Keratinocyte (primary cell): ENCODE measurements at regions not wholly inside any gene's neighbourhood (a gene's known extent, or its start where the extent isn't known, plus 50 kb on each side); places are given as distances from the start of the nearest gene placed in this dataset.

Experiments
- DNase-seq: peaks from one replicate; pipeline ENCODE4 v3.0.0-alpha.2; 2011; ENCODE audit warnings: low read depth, missing footprints, low spot score
- FAIRE-seq: peaks from 2 replicates; lab custom pipeline; 2011; peaks lifted over from hg19 to GRCh38; lab: Jason Lieb, UNC
- H2AFZ ChIP-seq: 2 replicates; pipeline ENCODE4 v1.6.0; 2012; ENCODE audit warnings: low read length, control low read depth, inconsistent platforms; ENCODE audit not compliant: control insufficient read depth
- H3K27ac ChIP-seq: 2 replicates; pipeline ENCODE4 v1.5.1; 2011; ENCODE audit warnings: low read length; ENCODE audit not compliant: control insufficient read depth, insufficient read depth
- H3K27me3 ChIP-seq: 3 replicates; pipeline ENCODE4 v1.6.0; 2011; ENCODE audit warnings: low read length; ENCODE audit not compliant: control insufficient read depth, insufficient read depth; ENCODE audit errors: extremely low read depth
- H3K36me3 ChIP-seq, 2 experiments: 2 replicates in 1 of 2; 3 replicates in 1 of 2; pipeline ENCODE4 v1.5.1; 2011; ENCODE audit warnings: low read length in 2 of 2, mild to moderate bottlenecking in 1 of 2; ENCODE audit not compliant: control insufficient read depth in 2 of 2, insufficient read depth in 2 of 2; ENCODE audit errors: extremely low read depth in 1 of 2
- H3K4me1 ChIP-seq: 3 replicates; pipeline ENCODE4 v1.5.1; 2011; ENCODE audit warnings: low read length; ENCODE audit not compliant: control insufficient read depth, insufficient read depth; ENCODE audit errors: extremely low read depth
- H3K4me2 ChIP-seq: 3 replicates; pipeline ENCODE4 v1.6.0; 2011; ENCODE audit warnings: low read depth, low read length; ENCODE audit not compliant: control insufficient read depth, insufficient read depth; ENCODE audit errors: extremely low read depth
- H3K4me3 ChIP-seq, 3 experiments: fragments of 200-600 bp in 1 of 3; sonication (generic) in 1 of 3; 2 replicates in 2 of 3; 3 replicates in 1 of 3; pipeline ENCODE4 v1.5.1; 2011 to 2016; ENCODE audit warnings: low read length in 3 of 3, mild to moderate bottlenecking in 3 of 3, control low read depth in 2 of 3, inconsistent platforms in 1 of 3, low read depth in 1 of 3, mixed read lengths in 1 of 3, mixed run types in 1 of 3, moderate library complexity in 1 of 3; ENCODE audit not compliant: control insufficient read depth in 2 of 3, insufficient read depth in 2 of 3; ENCODE audit errors: extremely low read depth in 1 of 3
- H3K79me2 ChIP-seq: 2 replicates; pipeline ENCODE4 v1.6.0; 2012; ENCODE audit warnings: low read length; ENCODE audit not compliant: control insufficient read depth, insufficient read depth
- H3K9ac ChIP-seq: 3 replicates; pipeline ENCODE4 v1.6.0; 2011; ENCODE audit warnings: low read length; ENCODE audit not compliant: control insufficient read depth, insufficient read depth; ENCODE audit errors: extremely low read depth
- H3K9me1 ChIP-seq: 3 replicates; pipeline ENCODE4 v1.6.0; 2011; ENCODE audit warnings: low read length; ENCODE audit not compliant: control insufficient read depth, insufficient read depth; ENCODE audit errors: extremely low read depth
- H3K9me3 ChIP-seq: 2 replicates; pipeline ENCODE4 v1.5.1; 2012; ENCODE audit warnings: low read depth, low read length; ENCODE audit not compliant: control insufficient read depth
- H4K20me1 ChIP-seq: 3 replicates; pipeline ENCODE4 v1.6.0; 2011; ENCODE audit warnings: low read length; ENCODE audit not compliant: control insufficient read depth, insufficient read depth; ENCODE audit errors: extremely low read depth
- EZH2 ChIP-seq: IDR thresholded peaks from one replicate; pipeline ENCODE4 v1.6.1; 2012; ENCODE audit warnings: inconsistent platforms, mild to moderate bottlenecking, low read length, moderate library complexity
- dilution Hi-C: fragments of 300-500 bp; cut with MboI; formaldehyde crosslinking; loops from one replicate; pipeline ENCODE4 v1.7.0; 2020; ENCODE audit warnings: low sequenced_read_pairs; ENCODE audit not compliant: extremely low pct_ligation_motif_present
- TF ChIP-seq, protein P1 (sequence below), 3 experiments: IDR thresholded peaks in 1 of 3; conservative IDR thresholded peaks in 1 of 3; optimal IDR thresholded peaks in 1 of 3; 2 replicates in 2 of 3; 3 replicates in 1 of 3; pipeline versions ENCODE3 to v1.5.1; 2011; ENCODE audit warnings: low read length in 3 of 3, mild to moderate bottlenecking in 3 of 3, moderate library complexity in 2 of 3, control low read depth in 1 of 3, inconsistent platforms in 1 of 3; ENCODE audit not compliant: insufficient read depth in 2 of 3; ENCODE audit errors: extremely low read depth in 1 of 3

DNA sequence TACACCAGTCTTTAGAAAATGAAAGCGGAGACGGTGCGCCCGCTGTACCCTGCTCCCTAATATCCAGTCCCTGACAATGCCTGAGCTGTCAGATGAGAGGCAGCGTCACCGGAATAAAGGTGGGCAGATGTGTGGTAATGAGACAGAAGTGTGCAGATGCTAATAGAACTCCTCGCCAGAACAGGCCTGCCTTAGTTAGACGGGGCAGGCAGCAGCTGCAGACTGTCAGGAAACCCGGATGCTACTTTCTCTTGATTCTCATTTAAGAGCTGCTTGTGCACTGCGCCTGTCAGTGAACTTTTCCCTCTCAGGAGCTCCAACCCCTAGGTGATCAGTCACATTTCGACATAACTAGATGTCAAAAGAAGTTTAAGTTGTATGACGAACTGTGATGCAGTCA is 221.8 kb upstream of the IRX3 start:
- DNase-seq (no peak), FAIRE-seq (no peak)
- no peak overlapping the region for H3K27ac ChIP-seq
- no peaks in the 10 kb centered on the region for H4K20me1 ChIP-seq
- H3K9ac ChIP-seq, result no peak overlapping the region
- dilution Hi-C loops, result no loop called here
- no peaks in the 10 kb centered on the region for H3K79me2 ChIP-seq
- no peak overlapping the region for H2AFZ ChIP-seq
- H3K4me3 ChIP-seq, result no peak overlapping the region
- no peak overlapping the region for H3K4me2 ChIP-seq
- no peaks in the 10 kb centered on the region for H3K27me3 ChIP-seq
- H3K4me1 ChIP-seq, result no peaks in the 10 kb centered on the region
- H3K9me3 ChIP-seq, result no peaks in the 10 kb centered on the region
- H3K36me3 ChIP-seq, result no peaks in the 10 kb centered on the region
- no peak for TF ChIP-seq EZH2
- TF ChIP-seq, protein P1, sequence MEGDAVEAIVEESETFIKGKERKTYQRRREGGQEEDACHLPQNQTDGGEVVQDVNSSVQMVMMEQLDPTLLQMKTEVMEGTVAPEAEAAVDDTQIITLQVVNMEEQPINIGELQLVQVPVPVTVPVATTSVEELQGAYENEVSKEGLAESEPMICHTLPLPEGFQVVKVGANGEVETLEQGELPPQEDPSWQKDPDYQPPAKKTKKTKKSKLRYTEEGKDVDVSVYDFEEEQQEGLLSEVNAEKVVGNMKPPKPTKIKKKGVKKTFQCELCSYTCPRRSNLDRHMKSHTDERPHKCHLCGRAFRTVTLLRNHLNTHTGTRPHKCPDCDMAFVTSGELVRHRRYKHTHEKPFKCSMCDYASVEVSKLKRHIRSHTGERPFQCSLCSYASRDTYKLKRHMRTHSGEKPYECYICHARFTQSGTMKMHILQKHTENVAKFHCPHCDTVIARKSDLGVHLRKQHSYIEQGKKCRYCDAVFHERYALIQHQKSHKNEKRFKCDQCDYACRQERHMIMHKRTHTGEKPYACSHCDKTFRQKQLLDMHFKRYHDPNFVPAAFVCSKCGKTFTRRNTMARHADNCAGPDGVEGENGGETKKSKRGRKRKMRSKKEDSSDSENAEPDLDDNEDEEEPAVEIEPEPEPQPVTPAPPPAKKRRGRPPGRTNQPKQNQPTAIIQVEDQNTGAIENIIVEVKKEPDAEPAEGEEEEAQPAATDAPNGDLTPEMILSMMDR (optimal IDR thresholded peaks at IDR 0.05 in 1 of 3, IDR thresholded peaks at IDR 0.05 in 1 of 3, conservative IDR thresholded peaks at IDR 0.05 in 1 of 3; ENCODE audit: extremely low read depth in 1 of 3, insufficient read depth in 2 of 3, low read length in 3 of 3), result no peak
- no peaks in the 10 kb centered on the region for H3K9me1 ChIP-seq

DNA sequence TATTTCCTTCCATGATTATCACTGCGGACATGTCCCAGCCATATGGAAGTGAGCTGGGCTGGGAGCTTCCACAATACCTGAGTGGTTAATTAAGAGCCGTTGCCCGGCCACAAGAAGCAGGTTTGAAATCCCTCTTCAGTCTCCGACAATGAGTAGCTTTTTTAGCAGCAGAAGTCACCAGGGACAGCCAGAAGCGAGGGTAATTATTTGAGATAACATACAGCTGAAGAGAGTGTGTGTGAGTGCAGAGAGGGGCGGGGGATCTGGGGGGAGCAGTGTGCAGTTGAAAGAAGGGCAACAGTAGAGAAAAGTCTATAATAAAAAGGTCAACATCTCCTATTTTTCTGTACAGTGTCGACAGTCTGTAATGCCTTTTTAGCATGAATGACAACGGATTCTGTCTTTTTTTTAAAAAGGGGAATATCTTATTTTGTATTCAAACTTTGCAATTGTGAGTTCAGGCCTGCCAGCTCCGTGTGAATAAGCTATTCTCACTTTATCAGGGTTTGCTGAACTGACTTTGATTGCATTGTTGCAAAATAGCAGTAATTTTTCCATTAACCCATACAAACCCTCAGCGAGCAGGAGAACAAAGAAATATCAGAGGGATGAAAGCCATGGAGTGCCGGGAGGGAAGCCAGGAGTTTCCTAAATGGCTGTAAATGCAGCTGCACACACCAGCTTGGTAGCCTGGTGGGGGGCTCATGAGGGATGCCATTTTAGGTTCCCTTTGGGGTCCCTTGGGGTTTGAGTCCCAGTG is 220.3 kb upstream of the IRX3 start:
- no peaks in the 10 kb centered on the region for H3K4me1 ChIP-seq
- no peak overlapping the region for H3K9ac ChIP-seq
- no peak overlapping the region for H3K4me2 ChIP-seq
- TF ChIP-seq, protein P1 (optimal IDR thresholded peaks at IDR 0.05 in 1 of 3, IDR thresholded peaks at IDR 0.05 in 1 of 3, conservative IDR thresholded peaks at IDR 0.05 in 1 of 3; ENCODE audit: extremely low read depth in 1 of 3, insufficient read depth in 2 of 3, low read length in 3 of 3), result no peak
- TF ChIP-seq EZH2, result no peak
- H3K36me3 ChIP-seq, result no peaks in the 10 kb centered on the region
- no peak overlapping the region for H3K27ac ChIP-seq
- dilution Hi-C loops, result no loop called here
- no peaks in the 10 kb centered on the region for H3K9me3 ChIP-seq
- no peak for DNase-seq
- no peaks in the 10 kb centered on the region for H3K27me3 ChIP-seq
- no peaks in the 10 kb centered on the region for H3K9me1 ChIP-seq
- no peaks in the 10 kb centered on the region for H3K79me2 ChIP-seq
- no peaks in the 10 kb centered on the region for H4K20me1 ChIP-seq
- H3K4me3 ChIP-seq, result no peak overlapping the region
- FAIRE-seq, result no peak
- no peak overlapping the region for H2AFZ ChIP-seq
